ENCODE measurements at regions not wholly inside any gene's neighbourhood (a gene's known extent, or its start where the extent isn't known, plus 50 kb on each side); places are given as distances from the start of the nearest gene placed in this dataset.

GRCh38 chr1:56189454-56189853 is 389.9 kb downstream of the PLPP3 start:
- DNase-seq: no peak

DNA sequence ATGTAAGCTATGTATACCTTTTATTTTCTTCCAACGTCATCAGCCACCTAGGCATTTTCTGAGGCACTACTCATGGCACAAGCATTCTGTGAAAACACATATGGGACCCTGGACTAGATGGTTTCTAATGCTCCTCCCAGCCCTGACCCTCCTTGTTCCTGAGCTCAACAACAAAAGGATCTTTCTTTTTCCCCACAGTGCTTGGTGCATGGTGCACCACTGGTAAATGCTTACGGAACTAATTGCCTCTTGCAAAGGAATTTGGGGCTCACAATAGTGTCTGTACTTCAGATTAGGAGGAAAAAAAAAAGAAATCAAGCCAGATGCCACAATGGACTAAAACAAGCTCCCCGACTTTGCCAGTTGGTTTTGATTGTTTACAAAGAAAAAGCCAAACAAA is 390.5 kb downstream of the PLPP3 start:
- DNase-seq: no peak

DNA sequence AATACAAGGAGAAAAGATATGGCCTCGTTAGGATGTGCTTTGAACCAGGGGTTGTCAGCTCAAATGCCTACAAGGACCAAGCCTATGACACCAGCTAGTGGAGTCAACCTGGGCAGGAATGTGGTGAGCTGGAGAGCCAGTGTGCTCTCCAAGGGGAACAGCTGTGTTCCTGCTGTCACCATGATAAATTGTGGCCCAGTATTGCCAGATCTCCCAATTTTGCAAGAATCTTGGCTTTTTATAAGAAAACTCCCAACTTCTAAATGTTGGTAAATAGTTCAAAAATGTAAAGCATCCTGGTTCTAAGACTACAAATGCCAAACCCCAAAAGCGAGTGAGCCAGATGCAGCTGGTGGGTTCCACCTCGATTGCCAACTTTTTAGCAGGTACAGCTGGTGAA is 391.1 kb downstream of the PLPP3 start:
- DNase-seq: no peak

DNA sequence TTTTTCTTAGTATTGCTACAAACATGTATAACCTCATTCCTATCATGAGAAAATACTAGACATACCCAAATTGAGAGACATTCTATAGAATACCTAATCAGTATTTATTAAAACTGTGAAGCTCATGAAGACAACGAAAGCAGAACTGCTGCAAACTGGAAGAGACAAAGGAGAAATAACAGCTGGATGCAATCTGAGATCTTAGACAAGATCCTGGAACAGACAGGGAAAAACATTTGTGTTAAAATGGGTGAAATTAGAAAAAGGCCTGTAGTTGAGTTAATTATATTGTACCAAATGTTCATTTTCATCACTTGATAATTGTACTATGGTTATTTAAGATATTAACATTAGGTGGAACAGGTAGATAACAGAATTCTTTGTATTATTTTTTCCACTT is 392.0 kb downstream of the PLPP3 start:
- peak; percentile 74 for DNase-seq

- DNase-seq: peak; percentile 18
Observed at GRCh38 chr1:56185493-56185892, 393.9 kb downstream of the PLPP3 start.

GRCh38 chr1:56183151-56183550 is 396.2 kb downstream of the PLPP3 start:
- DNase-seq: no peak

DNA sequence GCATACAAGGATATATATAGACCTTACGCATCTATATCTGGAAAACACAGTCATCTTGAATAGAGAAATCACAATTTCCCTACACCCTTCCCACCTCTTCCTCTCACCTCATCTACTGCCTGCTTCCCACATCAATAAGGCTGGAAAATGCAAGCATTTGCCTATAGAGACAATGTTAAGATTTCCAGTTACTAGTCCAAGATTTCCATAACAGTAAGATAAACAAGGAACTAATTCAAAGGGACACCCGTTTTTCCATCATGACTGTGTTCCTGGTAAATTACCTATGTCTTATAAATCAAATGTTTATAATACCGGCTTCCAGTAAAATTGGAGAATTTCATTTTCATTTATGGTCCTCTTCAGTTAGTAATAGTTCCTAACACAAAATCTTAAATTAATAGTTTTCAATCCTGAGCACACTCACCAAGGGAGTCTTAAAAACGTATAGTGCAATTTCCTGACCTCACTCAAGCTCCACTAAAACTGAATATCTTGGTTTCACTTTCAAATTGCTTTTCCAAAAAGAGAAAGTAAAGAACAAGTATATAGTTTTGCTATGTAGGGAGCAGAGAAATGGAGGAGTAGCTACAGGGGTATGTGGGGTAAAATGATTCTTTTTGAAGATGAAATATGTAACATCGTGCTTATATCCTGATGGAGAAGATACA is 398.7 kb downstream of the PLPP3 start:
- DNase-seq: peak; percentile 78

GRCh38 chr1:56179543-56179942 is 399.8 kb downstream of the PLPP3 start:
- DNase-seq: no peak

- DNase-seq: no peak
Observed at GRCh38 chr1:56175211-56175610, 404.2 kb downstream of the PLPP3 start.

DNA sequence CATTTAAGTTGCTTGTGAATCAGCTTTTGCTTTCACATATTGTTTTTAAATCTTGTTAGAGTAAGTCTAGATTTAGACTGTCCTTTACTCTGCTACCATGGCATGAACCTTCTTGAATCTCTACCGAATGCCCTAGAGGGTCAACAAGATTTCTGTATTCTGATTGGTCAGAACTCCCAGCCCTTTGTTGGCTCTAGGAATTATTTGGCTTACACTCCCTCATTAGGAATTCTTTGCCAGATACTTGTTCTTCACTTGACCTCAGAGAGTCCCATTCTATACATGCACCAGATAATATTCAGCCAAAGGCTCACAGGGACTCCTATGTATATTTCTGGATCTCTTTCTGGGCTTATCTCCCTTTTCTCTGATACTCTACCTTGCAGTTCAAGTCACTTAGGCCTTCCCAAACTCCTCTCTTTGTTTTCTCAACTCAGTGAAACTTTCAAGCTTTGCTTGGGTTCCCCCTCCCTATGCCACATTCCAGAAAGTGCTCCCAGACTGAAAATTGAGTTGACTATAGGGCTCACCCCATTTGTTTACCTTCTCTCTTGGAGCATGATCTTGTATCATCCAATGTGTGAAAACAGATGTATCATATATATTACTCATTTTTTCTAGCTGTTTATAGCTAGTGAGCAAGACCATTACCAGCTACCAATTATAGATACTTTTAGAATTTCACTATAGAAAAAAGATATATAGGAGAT is 405.0 kb downstream of the PLPP3 start:
- DNase-seq: no peak

GRCh38 chr1:56173736-56174135 is 405.6 kb downstream of the PLPP3 start:
- DNase-seq: no peak

- no peak for DNase-seq
Observed at GRCh38 chr1:56171670-56172069, 407.7 kb downstream of the PLPP3 start.

DNA sequence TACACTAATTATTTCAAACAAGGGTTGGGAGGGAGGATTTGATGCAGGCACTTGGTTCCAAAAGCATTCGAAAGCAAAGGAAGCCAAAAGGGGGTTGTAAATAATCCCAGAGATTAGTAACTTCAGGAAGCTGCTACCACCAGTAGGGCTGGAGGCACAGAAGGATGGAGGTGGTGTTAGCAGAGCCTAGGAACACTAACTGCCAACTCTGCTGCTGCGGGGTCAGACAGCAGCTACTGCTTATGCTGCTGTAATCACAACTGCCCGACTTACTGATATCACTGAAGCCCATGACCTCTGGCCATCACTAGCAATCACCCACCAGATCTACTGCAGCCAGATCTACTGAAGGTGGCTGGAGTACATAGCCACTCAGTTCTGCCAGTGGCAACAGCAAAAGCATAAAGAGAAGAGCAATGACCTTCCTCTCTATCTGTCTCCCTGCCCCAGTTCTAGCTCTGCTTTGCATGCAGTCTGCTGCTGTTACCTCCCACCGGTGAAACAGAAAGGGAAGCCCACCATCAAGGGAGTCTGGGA is 408.5 kb downstream of the PLPP3 start:
- DNase-seq: no peak

DNA sequence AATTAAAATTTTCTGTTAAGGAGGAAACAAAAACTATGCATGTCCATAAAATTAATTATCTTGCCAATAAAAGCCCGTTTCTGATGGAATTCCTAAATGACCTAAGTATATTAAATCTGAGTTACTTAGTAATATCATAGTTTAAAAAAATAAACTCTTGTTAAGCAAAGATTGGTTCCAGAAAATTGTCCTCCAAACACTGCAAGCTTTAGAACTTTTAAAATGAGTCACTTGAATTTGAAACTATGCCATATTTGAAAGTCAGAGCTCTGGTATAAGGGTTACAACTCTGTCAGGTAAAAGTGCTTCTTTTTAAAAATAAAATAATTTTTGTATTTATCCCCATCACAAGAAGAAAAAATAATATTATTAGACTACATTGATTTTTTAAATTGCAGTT is 409.5 kb downstream of the PLPP3 start:
- no peak for DNase-seq

- DNase-seq: no peak
Observed at GRCh38 chr1:56168176-56168575, 411.2 kb downstream of the PLPP3 start.

DNA sequence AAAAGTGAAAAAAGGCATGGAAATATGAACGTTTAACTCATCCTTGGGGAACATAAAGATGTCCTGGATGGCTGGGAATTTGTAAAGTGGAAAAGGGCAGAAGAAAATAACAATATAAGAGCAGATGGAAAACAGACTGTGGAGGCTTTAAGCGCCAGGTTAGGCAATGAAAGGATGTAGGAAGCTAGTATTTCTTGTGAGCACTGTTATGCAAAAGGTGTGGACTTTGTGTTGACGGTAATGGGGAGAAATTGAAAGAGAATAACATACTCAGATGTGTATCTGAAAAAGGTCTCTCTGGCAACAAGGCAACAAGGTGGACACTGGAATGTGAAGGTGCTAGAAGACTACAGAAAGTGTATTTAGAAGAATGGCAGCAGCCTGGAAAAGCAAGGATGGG is 411.8 kb downstream of the PLPP3 start:
- no peak for DNase-seq

DNA sequence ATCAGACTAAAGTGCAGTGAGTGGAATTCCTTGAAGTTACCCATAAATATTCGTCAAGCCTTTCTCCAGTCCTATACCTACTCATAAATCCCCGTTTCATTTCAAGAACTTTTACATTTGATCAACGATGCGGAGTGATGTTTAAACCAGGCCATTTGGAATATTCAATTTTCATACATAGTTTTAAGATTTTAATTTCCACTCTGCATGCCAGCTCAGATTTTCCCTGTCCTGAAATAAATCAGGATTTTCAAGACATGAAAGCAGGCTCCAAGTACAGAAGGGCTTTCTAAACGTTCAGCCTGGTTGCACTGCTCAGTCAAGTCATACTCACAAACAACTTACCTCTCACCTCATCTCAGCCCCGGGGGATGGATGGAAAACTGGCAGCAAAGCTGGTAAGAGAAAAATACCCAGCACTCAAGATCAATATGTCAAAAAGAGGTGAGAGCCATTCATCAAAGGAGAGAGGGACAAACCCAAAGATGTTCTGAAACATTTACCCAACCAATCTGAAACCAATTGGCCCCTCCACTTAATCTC is 418.5 kb downstream of the PLPP3 start:
- no peak for DNase-seq

DNA sequence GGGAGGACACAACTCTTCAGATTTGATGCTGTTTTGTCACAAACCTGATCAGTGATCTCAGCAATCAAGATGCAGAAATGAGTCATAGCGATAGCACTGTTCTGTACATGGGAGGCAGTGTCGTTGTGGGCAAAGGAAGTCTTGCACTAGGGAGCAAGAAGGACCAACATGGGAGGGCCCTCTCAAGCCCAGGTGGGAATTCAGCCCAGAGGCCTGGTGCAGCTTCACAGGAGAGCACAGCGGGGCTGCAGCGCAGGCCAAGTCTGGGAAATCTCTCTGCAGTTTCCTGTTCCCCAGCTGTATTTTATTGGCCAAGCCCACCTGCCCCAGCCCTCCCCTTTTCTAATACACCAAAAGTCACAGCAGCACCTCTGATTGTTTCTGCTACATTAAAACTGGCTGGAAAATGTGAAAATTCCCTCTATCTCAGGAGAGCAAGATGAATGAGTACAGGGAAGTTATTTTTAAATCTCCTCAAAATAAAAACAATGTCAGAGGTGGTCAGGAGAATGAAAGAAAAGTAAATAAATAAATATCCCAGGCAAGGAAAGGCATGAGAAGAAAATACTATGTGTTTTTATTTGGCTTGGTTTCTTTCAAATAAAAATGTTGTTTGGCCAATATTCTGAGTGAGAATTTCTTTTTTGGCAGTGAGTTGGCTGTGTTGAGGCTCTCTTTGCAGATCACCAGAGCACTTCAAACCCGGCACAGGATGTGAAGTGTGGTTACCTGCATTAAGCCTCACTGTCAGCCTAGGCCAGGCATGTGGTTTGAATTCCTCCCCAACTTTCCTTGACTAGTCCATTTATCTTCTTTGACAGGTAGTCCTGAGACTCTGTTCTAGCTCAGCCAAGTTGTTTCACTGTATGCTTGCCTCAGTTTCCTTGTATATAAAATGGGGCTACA is 422.1 kb downstream of the PLPP3 start:
- DNase-seq: no peak

GRCh38 chr1:56153276-56153675 is 426.1 kb downstream of the PLPP3 start:
- no peak for DNase-seq

DNA sequence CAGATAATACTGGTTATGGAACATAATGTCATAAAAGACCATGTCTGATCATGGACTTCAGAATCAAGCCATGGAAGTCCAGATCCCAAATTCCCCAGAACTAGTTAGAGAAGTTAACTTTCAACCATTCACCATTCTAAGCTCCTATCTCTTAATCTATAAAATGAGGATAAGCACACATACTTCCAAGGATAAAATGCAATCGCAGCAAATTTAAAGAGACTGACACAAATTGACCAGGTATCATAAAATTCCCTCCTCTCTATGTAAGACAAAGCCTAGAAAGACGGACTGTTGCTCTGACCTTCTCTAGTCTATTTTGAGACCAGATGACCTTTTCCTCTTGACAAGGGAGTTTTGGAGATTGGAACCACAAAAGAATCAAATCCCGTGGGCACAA is 426.7 kb downstream of the PLPP3 start:
- no peak for DNase-seq

- DNase-seq: no peak
Observed at GRCh38 chr1:56151402-56151801, 428.0 kb downstream of the PLPP3 start.

DNA sequence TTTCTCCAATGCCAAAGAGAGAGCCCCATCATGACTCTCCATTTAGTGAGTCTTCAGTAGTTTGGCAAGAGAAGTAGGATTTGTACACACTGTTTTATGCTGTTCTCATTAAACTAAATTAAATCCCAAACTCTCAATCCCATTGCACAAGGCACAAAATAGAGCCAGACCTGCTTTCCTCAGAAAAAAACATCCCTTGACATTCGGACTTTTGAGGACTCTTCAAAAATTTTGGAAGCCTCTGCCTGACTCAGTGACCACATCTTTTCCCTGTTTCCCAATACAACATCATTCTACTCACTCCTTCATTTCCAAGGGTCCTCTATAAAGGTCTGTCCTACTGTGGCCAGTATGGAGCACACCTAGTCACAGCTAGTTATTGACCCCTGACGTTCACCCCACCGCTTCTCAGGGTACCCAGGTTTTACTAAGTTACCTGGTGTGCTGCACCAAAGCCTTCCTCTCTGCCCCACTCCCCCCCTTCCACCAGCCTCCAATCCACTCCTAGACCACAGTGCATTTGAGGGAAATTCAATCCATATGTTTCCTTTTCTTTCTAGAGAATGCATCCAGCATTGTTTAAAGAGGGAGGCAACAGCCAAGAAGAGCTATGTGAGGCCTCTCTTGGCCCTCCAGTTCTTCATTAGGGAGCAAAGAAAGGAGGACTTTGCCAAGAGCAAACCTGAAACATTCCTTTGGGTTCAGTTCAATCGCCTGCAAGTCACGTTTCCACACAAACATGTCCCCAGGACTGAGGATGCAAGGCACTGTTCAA is 428.7 kb downstream of the PLPP3 start:
- peak; percentile 27 for DNase-seq
